Lower lobe of right lung (tissue), 2 donors: ENCODE measurements at regions not wholly inside any gene's neighbourhood (a gene's known extent, or its start where the extent isn't known, plus 50 kb on each side); places are given as distances from the start of the nearest gene placed in this dataset.

Source experiments
- ATAC-seq, 2 donors: fragments of 200-7000 bp; cut with Tn5 transposase; one replicate each; pipeline ENCODE4 v1.9.1; 2020 to 2022; ENCODE audit warnings: mild to moderate bottlenecking in 2 of 2, moderate library complexity in 2 of 2
- DNase-seq: peaks from one replicate; pipeline ENCODE4 v3.0.0-alpha.2; 2020
- H3K27ac ChIP-seq: fragments of 200-600 bp; one replicate; pipeline ENCODE4 v1.8.0; 2022
- H3K27me3 ChIP-seq: fragments of 200-600 bp; one replicate; pipeline ENCODE4 v1.8.0; 2022; ENCODE audit warnings: low read depth
- H3K36me3 ChIP-seq: fragments of 200-600 bp; one replicate; pipeline ENCODE4 v1.8.0; 2022; ENCODE audit warnings: mild to moderate bottlenecking
- H3K4me1 ChIP-seq: fragments of 200-600 bp; one replicate; pipeline ENCODE4 v1.8.0; 2022
- H3K4me3 ChIP-seq: fragments of 200-600 bp; one replicate; pipeline ENCODE4 v1.8.0; 2022; ENCODE audit warnings: mild to moderate bottlenecking
- H3K9me3 ChIP-seq: fragments of 200-600 bp; one replicate; pipeline ENCODE4 v1.8.0; 2022
- intact Hi-C: fragments of 100-400 bp; cut with DNase I; formaldehyde crosslinking; loops from one replicate; pipeline ENCODE4 v1.11.0; 2022
- TF ChIP-seq, protein P1 (sequence below): fragments of 200-600 bp; IDR thresholded peaks from one replicate; pipeline ENCODE4 v1.8.0; 2022; ENCODE audit warnings: antibody characterized with exemption, mild to moderate bottlenecking
- donor health status: DM: no; HTN: yes; CAD: no; lungs with severe emphysema.

DNA sequence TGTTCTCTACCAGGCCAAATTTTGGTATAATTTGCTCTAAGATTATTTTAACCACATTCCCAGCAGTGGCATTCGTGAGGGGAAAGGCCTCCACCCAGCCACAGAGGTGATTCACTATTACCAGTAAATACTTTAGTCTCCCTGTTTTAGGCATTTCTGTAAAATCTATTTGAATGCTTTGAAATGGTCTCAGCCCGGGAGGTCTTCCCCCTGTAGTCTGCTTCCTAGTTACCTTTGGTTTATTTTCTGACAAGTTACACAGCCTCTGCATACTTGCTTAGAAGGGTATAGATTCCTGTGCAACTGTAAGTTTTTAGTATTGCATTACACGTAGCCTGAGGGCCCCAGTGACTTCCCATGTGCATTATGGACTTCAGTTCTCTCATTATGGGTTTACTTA lies 248.7 kb downstream of the C6orf118 start:
- intact Hi-C loops, result no loop called here

DNA sequence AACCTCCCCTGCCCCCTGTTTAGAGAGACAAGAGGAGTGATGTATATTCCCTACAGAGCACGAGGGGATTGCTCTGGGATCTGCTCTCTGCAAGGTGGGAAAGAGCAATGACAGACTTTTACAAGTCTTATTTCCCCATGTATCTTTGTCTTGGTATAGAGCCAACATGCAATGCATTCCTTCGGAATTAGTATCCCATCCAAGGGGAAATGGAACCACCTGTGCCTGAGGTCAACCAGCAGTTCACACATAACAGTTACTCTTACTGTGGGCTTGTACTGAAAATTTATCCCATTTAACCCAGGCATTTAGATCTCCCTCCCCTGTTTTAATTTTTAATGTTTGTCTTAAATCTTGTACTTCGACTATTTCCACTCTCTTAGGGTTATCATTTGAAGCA lies 250.4 kb downstream of the C6orf118 start:
- Histone ChIP-seq H3K27me3 (no peaks in the 10 kb centered on the region), H3K4me1 (no peaks in the 10 kb centered on the region), H3K27ac (no peak overlapping the region), H3K9me3 (no peaks in the 10 kb centered on the region), H3K4me3 (no peak overlapping the region), H3K36me3 (no peaks in the 10 kb centered on the region)
- TF ChIP-seq, protein P1, sequence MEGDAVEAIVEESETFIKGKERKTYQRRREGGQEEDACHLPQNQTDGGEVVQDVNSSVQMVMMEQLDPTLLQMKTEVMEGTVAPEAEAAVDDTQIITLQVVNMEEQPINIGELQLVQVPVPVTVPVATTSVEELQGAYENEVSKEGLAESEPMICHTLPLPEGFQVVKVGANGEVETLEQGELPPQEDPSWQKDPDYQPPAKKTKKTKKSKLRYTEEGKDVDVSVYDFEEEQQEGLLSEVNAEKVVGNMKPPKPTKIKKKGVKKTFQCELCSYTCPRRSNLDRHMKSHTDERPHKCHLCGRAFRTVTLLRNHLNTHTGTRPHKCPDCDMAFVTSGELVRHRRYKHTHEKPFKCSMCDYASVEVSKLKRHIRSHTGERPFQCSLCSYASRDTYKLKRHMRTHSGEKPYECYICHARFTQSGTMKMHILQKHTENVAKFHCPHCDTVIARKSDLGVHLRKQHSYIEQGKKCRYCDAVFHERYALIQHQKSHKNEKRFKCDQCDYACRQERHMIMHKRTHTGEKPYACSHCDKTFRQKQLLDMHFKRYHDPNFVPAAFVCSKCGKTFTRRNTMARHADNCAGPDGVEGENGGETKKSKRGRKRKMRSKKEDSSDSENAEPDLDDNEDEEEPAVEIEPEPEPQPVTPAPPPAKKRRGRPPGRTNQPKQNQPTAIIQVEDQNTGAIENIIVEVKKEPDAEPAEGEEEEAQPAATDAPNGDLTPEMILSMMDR, result no peak
- ATAC-seq, result no peak
- intact Hi-C loops, result no loop called here
- DNase-seq, result no peak

More for the DNA sequence above, 248.7 kb downstream of the C6orf118 start:
- no peaks in the 10 kb centered on the region for H3K9me3 ChIP-seq
- no peaks in the 10 kb centered on the region for H3K27me3 ChIP-seq
- H3K4me1 ChIP-seq, result no peaks in the 10 kb centered on the region
- no peak for ATAC-seq
- no peaks in the 10 kb centered on the region for H3K36me3 ChIP-seq
- no peak overlapping the region for H3K4me3 ChIP-seq
- TF ChIP-seq, protein P1, result no peak
- DNase-seq, result no peak
- H3K27ac ChIP-seq, result no peak overlapping the region

DNA sequence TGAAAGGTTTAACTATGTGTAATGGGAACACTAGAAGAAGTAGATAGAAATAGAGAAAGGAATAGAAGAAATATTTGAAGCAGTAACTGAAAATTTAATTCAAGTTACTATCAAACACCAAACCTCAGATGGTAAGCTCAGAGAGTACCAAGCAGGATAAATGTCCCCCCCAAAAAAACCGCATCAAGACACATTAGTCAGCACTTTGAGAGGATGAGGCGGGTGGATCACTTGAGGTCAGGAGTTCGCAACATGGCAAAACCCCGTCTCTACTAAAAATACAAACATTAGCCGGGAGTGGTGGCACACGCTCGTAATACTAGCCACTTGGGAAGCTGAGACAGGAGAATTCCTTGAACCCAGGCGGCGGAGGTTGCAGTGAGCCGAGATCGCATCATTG lies 253.1 kb downstream of the C6orf118 start:
- no peaks in the 10 kb centered on the region for H3K27me3 ChIP-seq
- H3K4me3 ChIP-seq, result no peak overlapping the region
- no peak for DNase-seq
- intact Hi-C loops, result no loop called here
- H3K9me3 ChIP-seq, result no peaks in the 10 kb centered on the region
- TF ChIP-seq, protein P1, result no peak
- no peak for ATAC-seq
- H3K36me3 ChIP-seq, result no peaks in the 10 kb centered on the region
- no peaks in the 10 kb centered on the region for H3K4me1 ChIP-seq
- no peak overlapping the region for H3K27ac ChIP-seq

DNA sequence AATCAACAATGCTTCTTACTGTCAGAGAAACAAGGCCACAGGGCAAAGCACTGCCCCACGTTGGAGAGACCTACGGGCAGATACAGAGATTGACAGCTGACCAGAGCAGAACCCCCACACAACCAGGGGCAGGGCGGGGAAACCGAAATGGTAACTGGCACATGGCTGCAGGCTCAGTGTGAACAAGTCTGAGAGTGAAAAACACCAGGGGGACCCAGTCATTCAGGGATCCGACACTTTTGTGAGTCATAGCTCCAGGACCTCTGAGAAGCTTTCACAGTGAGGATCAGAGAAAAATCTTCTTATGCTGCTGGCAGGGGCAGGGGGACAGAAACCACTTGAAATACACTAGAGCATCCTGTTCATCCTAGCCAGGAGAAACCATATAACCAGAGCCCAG lies 254.2 kb downstream of the C6orf118 start:
- DNase-seq, result no peak
- intact Hi-C loops, result no loop called here
- TF ChIP-seq, protein P1, result no peak
- ATAC-seq, result no peak
- H3K9me3 ChIP-seq, result no peaks in the 10 kb centered on the region
- no peaks in the 10 kb centered on the region for H3K4me1 ChIP-seq
- H3K27ac ChIP-seq, result no peak overlapping the region
- no peaks in the 10 kb centered on the region for H3K27me3 ChIP-seq
- no peaks in the 10 kb centered on the region for H3K36me3 ChIP-seq
- no peak overlapping the region for H3K4me3 ChIP-seq

DNA sequence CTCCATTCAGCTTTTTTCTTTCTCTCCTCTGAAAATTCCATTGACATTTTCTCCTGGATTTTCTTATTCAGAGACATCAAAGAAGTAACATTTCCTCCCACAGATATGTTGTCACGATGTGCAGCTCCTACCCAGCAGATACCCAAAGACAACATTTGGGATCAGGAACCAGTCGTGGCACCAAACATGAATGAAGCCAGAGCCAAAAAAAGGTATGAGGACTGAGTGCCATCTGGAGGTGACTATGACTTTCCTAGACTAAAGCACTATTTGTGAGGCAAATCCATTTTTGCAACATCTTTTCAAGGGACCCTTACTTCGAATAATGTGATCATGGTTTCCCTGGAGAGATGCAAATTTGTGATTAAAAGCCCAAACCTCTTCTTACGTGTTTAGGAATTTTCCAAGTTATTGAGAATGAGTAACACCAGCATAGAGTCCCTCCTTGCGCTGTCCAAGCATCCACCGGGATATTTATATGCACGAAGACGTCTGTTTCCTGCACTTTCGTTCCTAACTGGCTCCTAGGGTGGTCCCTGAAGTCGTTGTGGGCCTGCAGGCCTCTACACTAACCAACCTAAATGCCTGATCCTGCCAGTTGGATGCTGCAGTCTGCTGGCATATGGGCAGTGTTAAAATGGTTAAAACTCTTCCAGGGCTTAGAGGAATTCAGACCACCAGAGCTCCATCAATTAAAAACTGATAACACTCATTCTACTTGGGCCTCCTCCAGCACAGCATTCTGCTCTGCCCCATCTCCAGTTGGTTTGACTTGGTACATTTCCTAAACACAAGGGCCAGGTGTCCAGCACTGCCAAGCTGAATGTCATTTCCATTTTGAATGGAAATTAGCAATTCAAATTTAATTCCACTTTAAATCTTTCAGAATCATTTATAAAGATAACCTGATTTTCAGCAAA lies 256.6 kb downstream of the C6orf118 start:
- Histone ChIP-seq H3K9me3 (no peaks in the 10 kb centered on the region), H3K27ac (no peak overlapping the region), H3K4me3 (no peak overlapping the region), H3K27me3 (no peaks in the 10 kb centered on the region), H3K4me1 (no peaks in the 10 kb centered on the region), H3K36me3 (no peaks in the 10 kb centered on the region)
- ATAC-seq, result no peak
- TF ChIP-seq, protein P1, result no peak
- intact Hi-C loops, result no loop called here
- no peak for DNase-seq
